NCI-H446 (cell line): ENCODE measurements at regions not wholly inside any gene's neighbourhood (a gene's known extent, or its start where the extent isn't known, plus 50 kb on each side); places are given as distances from the start of the nearest gene placed in this dataset.
"Not testable (repeated sequence)": the region's sequence is repeated elsewhere in the genome, so short reads cannot be mapped to it uniquely, and the experiment has no call there.

Experiments used
- DNase-seq, 2 experiments: peaks; one replicate each; lab custom pipeline; 2025; lab: John Stamatoyannopoulos, UW

GRCh38 chr17:33895491-33895890 is 359.6 kb upstream of the CCL2 start:
- DNase-seq: no peak

DNA sequence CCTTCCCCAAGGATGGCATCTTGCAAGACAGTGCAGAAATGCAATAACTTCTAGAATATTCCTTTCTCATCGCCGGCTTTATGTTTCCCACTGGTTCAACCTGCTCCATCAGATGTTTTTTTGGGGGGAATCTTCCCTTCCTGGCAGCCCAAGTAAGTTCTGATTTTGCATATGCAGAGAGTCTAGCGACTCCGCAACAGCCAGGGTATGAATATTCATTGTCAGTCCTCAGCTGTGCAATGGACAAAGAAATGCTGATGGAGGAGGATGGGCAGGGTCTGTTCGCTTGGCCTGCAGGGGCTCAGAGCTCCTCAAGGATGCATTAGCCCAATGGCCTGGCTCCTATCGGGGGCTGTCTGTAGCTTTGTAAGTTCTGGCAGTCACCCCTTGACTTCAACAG is 358.8 kb upstream of the CCL2 start:
- no peak for DNase-seq

DNA sequence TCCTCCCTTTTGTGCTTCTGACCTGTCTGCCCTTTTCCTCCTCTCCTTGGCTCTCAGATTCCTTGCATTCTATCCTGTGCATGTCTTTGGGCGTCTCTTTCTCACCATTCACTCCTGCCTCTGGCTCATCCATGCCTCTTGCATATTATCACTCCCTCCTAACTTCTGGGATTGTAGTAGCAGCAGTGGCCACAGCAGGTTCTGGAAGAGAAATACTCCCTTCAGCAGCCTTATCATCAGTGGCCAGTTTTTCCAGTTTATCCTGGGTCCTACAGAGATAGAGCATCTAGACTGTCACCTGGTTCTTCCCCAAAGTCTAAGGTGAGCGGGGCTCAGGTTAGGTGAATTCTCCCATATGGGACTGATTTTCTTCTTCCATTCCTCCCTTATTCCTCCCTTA is 354.0 kb upstream of the CCL2 start:
- no peak for DNase-seq

- no peak for DNase-seq
Measured at GRCh38 chr17:33902901-33903449, 352.1 kb upstream of the CCL2 start.

- no peak for DNase-seq
Measured at GRCh38 chr17:33904476-33904875, 350.6 kb upstream of the CCL2 start.

DNA sequence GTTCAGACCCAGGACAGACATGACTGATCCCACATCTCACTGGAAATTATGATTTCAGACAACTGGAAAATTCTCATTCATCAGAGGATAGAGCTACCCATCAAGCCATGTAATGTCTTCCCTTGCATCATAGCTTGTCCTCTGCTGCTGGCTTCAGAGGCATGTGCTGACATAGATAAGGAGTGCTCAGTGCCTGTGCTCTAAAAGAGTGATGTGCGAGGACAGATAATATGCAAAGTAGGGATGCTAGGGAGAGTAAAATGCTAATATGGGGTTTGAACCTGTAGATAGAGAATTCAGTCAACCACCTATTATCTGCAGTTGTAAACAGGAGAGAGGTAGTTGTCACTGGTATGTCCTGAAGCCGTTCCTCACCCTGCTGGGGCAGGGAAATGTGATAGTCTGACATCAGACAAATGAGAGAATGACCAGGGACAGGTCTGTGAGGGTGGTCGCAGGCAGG is 349.7 kb upstream of the CCL2 start:
- no peak for DNase-seq

- DNase-seq: no peak
Measured at GRCh38 chr17:33908363-33909064, 346.6 kb upstream of the CCL2 start.

DNA sequence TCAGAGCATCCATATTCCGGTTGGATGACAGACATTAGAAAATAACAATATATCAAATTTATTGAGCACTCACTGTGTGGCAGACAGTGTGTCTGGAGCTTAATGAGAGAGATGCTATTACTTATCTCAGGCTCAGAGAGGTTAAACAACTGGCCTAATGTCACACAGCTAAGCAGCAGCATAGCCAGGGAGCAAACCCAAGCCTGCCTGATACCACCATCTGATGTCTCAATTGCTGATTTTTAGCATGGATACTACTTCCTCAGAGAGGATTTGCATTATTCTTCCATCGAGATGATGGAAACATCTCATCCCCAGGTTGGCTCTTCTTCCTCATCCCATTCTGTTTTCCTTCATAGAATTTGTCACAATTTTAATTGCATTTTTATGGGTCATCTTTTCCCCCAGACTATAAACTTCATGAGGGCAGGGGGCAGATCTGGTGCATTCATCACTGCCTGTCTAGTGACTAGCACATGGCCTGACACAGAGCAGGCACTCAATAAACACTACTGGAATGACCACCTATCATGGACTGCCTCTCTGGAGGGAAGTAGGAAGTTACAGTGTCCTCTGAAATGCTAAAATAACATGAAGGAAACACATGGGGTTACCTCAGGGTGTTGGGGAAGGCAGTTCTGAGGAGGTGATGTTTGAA is 344.8 kb upstream of the CCL2 start:
- no peak for DNase-seq

DNA sequence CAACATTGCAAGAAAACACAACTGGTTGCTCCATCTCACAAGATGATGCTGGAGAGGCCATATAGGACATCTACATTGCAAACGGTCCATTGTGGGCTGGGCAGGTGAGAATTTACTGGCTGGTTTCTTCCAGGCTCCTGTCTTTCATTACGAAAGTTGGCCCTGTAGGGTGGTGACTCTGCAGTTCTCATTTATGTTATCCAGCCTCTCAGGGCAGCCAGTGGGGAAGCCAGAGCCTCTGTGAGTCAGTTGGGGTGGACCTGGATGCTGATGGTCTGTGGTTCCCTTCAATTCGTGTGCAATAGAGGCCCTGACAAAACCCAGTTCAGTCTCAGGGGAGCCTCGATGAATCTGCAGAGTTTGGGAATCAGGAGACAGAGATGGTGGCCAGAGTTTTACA is 341.0 kb upstream of the CCL2 start:
- no peak for DNase-seq

- no peak for DNase-seq
Measured at GRCh38 chr17:33922971-33923370, 332.1 kb upstream of the CCL2 start.

- DNase-seq: no peak
Measured at GRCh38 chr17:33924104-33924503, 331.0 kb upstream of the CCL2 start.

- DNase-seq: no peak
Measured at GRCh38 chr17:33925649-33926048, 329.4 kb upstream of the CCL2 start.

DNA sequence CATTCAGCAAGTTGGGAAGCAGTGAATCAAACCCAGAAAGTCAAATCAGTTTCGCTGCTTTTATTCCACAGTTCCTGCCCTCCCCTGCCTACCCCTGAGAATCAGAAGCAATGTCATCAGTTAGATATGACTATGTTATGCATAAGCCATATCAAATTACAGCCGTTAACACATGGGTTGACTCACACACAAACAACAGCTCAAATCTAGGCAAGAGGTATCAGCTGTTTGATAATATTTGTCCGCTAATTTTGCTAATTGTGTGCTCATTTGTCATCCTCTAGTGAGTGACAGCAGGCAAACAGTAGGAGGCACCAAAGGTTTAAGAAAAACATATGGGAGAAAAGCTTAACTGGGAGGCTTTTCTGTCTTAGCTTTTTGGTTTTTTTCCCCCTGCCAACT is 327.4 kb upstream of the CCL2 start:
- no peak for DNase-seq

DNA sequence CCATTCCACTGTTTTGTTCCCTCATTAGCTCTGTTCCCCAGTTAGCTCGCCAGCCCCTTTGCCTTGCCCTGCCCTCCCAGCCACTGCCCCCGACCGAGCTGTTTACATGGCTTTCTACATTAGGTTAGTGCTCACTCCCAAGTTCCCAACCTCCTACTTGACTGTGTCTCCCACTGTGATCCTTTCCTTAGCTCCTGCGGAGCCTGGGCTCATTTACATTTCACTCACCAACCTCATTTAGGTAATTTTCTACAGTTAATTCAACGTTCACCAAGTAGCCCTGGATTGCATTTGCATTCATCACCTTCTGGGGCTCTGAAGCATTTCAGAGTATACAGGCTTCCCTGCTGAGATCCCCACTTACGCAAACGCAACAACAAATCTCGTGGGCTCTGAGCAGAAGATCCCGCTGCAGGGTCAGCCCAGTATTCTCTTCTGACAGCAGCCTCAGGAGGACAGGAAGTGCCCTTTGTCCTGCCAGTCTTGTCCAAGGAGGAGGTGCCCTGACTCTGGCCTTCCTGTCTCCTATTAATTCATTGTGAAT is 325.8 kb upstream of the CCL2 start:
- no peak for DNase-seq

DNA sequence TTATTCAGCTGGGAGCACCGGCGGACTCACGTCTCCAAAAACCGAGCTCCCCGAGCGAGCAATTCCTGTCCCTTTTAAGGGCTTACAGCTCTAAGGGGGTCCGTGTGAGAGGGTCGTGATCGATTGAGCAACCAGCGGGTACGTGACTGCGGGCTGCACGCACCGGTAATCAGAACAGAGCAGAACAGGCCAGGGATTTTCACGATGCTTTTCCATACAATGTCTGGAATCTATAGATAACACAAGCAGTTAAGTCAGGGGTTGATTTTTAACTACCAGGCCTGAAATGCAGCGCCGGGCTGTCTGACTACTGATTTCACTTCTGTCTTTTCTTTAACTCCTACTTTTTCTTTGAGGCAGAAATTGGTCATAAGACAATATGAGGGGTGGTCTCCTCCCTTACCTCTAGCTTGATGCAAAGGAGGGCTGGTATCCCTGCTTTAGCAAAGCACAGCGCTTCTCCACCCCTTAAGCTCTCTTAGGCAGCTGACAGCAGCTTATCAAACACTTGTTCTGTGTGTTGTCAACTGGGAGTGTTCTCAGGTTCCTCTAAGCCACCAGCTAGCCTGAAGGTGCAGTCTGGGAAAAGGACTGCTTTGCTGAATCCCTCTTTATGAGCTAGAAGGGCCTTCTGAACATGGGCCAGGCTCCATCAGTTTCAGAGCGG is 323.8 kb upstream of the CCL2 start:
- not testable (repeated sequence) for DNase-seq

DNA sequence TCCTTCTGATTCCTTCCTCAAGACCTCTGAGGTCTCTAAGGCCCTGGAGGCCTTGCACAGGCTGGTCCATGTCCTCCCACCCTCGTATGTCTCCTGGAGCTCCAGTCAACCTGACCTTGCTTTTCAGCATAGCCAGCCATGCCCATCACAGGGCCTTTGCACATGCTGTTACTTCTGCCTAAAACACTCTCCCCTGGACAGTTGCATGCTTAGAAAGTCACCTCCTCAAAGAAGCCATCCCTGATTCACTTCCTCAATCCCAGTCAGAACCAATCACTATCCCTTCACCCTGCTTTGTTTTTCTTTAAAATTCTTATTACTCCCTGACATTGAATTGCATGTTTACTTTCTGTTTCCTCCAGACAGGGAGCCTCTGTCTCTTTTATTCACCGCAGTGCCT is 322.1 kb upstream of the CCL2 start:
- no peak for DNase-seq

DNA sequence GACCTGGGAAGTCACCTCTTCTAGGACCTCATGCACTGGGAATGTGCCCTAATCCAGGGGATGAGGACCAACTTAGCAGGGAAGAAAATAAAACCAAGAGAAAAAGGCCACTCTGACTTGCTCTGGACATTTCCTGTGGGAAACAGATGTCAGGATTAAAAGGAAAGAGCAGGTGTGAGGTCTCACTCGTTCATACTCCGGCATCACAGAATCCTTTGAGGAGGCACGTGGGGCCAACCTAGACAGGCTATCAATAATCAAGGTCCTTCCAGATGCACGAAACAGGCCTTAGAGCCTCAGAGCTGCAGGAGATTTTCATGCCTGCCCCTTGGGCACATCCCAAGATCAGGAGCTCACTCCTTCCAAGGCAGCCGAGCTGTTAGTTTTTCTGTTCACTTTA is 321.5 kb upstream of the CCL2 start:
- DNase-seq: no peak

DNA sequence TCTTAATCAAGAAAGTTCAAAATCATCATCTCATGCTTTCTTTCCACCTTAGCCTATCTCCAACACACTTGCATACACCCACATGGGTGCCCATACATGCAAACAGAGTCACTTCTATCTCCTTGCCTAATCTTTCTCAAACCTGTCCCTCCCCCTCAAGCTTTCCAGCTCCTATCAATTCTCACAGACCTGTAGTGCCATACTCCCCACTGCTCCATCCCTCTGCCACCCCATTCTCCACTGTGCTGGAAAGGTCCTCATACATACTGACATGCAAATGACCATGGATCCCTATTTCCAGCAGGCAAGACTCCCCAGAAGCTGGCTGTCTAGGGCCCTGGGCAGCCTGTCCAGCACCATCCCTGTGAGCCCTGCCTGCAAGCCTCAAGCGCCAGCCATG is 320.4 kb upstream of the CCL2 start:
- no peak for DNase-seq

DNA sequence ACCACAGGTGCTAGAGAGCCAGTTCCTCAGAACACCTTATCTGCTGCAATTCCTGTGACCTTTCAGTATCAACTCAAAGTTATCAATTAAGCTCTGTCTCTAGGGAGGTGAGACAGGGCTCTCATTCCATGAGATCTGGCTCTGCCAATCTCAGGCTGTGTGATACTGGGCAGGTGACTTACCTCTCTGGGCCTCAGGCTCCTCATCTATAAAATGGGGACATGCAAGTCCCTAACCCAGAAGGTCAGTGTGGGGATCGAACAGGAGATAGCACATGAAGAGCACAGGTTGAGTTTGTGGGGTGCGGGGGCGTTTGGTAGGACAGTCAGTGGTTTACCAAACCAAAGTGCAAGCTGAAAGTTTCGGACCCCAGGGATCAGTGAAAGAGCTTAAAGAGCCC is 319.3 kb upstream of the CCL2 start:
- no peak for DNase-seq

GRCh38 chr17:33936764-33937163 is 318.3 kb upstream of the CCL2 start:
- DNase-seq: no peak

DNA sequence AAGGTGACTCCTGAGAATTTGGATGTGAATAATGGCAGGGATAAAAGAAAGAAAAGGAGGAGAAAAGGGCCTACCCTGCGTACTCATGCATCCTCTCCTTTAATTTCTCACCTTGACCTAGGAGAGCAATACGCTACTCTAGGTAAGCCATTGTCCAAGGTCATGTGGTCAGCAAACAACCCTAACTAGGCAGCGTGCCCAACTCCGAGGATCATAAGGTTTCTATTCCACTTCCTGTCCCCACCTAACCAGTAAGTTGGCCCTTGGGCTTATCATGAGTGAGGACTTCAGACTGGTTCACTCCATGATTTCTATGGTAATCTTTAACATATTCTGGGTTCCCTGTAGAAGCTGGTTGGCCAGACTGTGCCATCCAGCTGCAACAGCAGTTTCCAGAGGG is 315.1 kb upstream of the CCL2 start:
- no peak for DNase-seq

DNA sequence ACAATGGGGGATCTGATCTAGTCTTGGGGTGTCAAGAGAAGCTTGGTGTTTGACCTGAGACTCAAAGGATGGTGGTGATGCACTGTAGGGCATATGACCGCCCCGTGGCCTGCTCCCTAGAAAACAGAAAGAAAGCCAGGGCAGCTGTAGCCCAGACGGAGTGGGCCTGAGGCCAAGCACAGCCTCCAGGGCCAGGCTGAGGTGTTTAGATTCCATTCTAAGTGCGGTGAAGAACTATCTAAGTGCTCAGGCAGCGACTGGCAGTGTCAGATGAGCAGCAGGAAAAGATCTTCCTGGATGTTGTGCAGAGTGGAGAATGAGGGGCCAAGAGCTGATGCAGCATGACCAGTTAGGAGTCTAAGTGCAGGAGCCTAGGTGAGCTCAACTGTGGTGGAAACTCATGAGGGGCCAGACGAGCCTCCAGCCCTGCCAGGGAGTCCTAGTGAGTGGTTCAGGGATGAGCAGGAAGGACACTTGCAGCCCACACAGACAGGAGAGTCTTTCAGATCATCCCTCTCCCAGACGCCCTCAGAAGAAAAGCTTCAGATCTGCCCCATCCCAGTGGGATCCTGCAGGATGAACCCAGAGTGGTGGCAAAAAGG is 314.2 kb upstream of the CCL2 start:
- DNase-seq: no peak
